Endothelial cell of umbilical vein (primary cell): ENCODE measurements at regions not wholly inside any gene's neighbourhood (a gene's known extent, or its start where the extent isn't known, plus 50 kb on each side); places are given as distances from the start of the nearest gene placed in this dataset.

Source experiments
- EZH2 ChIP-seq: IDR thresholded peaks from 2 replicates; pipeline ENCODE4 v1.6.1; 2012; ENCODE audit warnings: borderline replicate concordance, low read depth, mild to moderate bottlenecking, moderate library complexity, low read length, inconsistent platforms; ENCODE audit not compliant: severe bottlenecking
- FOS ChIP-seq: IDR thresholded peaks from 2 replicates; pipeline ENCODE4 v1.6.1; 2011; ENCODE audit warnings: mild to moderate bottlenecking, low read length, moderate library complexity, borderline replicate concordance; ENCODE audit not compliant: insufficient read depth
- GATA2 ChIP-seq: IDR thresholded peaks from 2 replicates; pipeline ENCODE4 v1.7.0; 2011; ENCODE audit warnings: low read depth, mild to moderate bottlenecking, moderate library complexity, mixed read lengths, low read length; ENCODE audit not compliant: insufficient read length, insufficient read depth
- JUN ChIP-seq: IDR thresholded peaks from 2 replicates; pipeline ENCODE4 v1.6.1; 2011; ENCODE audit warnings: borderline replicate concordance, low read depth; ENCODE audit not compliant: insufficient read length, insufficient read depth
- MYC ChIP-seq: IDR thresholded peaks from one replicate; pipeline ENCODE4 v1.6.1; 2011; ENCODE audit warnings: mild to moderate bottlenecking, low read depth, low read length
- POLR2A ChIP-seq: IDR thresholded peaks from 2 replicates; pipeline ENCODE4 v1.6.1; 2012; ENCODE audit warnings: low read depth, mild to moderate bottlenecking, control low read depth, low read length
- POLR2AphosphoS5 ChIP-seq: IDR thresholded peaks from 2 replicates; pipeline ENCODE4 v1.6.1; 2012; ENCODE audit warnings: low read depth, mild to moderate bottlenecking, control low read depth, low read length, moderate library complexity; ENCODE audit not compliant: insufficient read depth
- TF ChIP-seq, protein P1 (sequence below), 2 donors: IDR thresholded peaks; 1 replicate in 1 of 2; 2 replicates in 1 of 2; pipeline ENCODE4 v1.5.1; 2011; ENCODE audit warnings: low read length in 2 of 2, mild to moderate bottlenecking in 2 of 2, moderate library complexity in 2 of 2, control low read depth in 1 of 2, inconsistent platforms in 1 of 2, low read depth in 1 of 2; ENCODE audit not compliant: insufficient read depth in 1 of 2; ENCODE audit errors: extremely low read depth in 1 of 2
- TF ChIP-seq, protein P2 (sequence below): IDR thresholded peaks from 2 replicates; pipeline ENCODE4 v1.6.1; 2011; ENCODE audit not compliant: insufficient read depth, insufficient read length

DNA sequence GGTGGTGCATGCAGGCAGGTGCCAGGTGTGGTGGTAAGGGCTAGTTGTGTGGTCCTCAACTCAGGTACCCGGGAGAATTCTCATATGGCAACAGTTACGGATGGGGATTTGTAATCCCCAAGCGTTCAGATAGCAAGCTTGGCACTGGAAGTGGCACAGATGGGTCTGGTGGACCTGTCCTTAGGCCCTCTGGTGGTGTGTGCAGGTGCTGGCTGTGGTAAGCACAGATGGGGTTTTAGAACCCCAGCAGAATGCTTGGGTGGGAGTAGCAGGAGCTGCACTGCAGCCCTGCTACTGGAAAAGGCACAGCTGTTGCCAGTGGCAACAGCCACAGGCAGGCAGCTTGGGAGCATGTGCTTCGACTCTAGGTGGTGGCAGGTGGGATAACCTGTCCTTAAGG, 948.2 kb upstream of the FAM98A start:
- TF ChIP-seq, protein P1, sequence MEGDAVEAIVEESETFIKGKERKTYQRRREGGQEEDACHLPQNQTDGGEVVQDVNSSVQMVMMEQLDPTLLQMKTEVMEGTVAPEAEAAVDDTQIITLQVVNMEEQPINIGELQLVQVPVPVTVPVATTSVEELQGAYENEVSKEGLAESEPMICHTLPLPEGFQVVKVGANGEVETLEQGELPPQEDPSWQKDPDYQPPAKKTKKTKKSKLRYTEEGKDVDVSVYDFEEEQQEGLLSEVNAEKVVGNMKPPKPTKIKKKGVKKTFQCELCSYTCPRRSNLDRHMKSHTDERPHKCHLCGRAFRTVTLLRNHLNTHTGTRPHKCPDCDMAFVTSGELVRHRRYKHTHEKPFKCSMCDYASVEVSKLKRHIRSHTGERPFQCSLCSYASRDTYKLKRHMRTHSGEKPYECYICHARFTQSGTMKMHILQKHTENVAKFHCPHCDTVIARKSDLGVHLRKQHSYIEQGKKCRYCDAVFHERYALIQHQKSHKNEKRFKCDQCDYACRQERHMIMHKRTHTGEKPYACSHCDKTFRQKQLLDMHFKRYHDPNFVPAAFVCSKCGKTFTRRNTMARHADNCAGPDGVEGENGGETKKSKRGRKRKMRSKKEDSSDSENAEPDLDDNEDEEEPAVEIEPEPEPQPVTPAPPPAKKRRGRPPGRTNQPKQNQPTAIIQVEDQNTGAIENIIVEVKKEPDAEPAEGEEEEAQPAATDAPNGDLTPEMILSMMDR (IDR thresholded peaks at IDR 0.05; ENCODE audit: extremely low read depth in 1 of 2, insufficient read depth in 1 of 2, low read depth in 1 of 2, low read length in 2 of 2), result no peak
- TF ChIP-seq POLR2A (no peak), GATA2 (no peak), POLR2AphosphoS5 (no peak), JUN (no peak), EZH2 (no peak), MYC (no peak), FOS (no peak)
- TF ChIP-seq, protein P2, sequence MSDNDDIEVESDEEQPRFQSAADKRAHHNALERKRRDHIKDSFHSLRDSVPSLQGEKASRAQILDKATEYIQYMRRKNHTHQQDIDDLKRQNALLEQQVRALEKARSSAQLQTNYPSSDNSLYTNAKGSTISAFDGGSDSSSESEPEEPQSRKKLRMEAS, result no peak
